ENCODE measurements at regions not wholly inside any gene's neighbourhood (a gene's known extent, or its start where the extent isn't known, plus 50 kb on each side); places are given as distances from the start of the nearest gene placed in this dataset.

DNA sequence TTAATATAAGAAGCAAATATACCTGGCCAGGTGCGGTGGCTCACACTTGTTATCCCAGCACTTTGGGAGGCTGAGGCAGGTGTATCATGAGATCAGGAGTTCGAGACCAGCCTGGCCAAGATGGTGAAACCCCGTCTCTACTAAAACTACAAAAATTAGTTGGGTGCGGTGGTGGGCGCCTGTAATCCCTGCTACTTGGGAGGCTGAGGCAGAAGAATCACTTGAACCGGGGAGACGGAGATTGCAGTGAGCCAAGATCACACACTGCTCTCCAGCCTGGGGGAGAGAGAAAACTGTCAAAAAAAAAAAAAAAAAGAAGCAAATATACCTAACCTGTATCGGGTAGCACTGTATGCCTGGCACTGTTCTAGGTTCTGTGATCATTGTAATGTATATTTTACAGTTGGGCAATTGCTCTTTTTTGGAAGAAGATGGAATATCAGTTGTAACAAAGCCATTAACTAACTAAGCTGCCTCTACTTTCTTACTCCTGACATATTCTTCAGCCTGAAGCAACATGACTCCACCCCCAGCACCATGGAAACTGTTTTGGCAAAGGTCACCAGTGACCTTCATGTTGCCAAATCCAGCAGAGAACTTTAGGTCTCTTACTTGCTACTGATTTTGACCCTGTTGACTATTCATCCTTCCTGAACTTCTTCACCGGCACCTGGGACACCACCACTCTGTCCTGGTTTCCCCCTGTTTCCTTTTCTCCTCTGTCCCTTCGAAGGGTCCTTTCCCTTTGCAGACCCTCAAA, 203.8 kb downstream of the RPLP1 start:
- TF ChIP-seq POLR2A (IDR thresholded peaks at IDR 0.05) (no peak), CTCF (IDR thresholded peaks at IDR 0.05) (no peak), POLR2AphosphoS5 (IDR thresholded peaks at IDR 0.05) (no peak)

Data from prostate gland (tissue), 2 donors.